ENCODE measurements at regions not wholly inside any gene's neighbourhood (a gene's known extent, or its start where the extent isn't known, plus 50 kb on each side); places are given as distances from the start of the nearest gene placed in this dataset.

DNA sequence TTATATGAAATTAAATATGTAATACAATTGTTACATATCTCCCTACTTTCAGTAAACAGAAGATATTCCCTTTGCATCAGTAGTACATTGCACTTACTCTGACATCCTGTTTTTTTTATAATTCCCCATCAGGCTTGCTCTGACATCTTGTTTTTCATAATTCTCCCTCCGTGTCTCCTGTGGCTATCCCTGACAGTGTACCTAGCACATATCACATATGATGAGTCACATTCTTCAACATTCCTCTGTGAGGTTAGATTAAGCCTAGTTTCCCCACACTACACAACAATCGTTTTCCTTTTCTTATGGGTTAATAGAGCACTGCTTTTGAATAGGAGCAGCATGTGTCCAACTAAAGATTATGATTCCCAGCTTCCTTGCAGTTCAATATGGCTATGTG is 250.6 kb upstream of the NPVF start:
- no peak for DNase-seq (ENCODE audit: low read depth)
- H3K4me3 ChIP-seq (ENCODE audit: low read length) = no peak overlapping the region
- TF ChIP-seq, protein P1, sequence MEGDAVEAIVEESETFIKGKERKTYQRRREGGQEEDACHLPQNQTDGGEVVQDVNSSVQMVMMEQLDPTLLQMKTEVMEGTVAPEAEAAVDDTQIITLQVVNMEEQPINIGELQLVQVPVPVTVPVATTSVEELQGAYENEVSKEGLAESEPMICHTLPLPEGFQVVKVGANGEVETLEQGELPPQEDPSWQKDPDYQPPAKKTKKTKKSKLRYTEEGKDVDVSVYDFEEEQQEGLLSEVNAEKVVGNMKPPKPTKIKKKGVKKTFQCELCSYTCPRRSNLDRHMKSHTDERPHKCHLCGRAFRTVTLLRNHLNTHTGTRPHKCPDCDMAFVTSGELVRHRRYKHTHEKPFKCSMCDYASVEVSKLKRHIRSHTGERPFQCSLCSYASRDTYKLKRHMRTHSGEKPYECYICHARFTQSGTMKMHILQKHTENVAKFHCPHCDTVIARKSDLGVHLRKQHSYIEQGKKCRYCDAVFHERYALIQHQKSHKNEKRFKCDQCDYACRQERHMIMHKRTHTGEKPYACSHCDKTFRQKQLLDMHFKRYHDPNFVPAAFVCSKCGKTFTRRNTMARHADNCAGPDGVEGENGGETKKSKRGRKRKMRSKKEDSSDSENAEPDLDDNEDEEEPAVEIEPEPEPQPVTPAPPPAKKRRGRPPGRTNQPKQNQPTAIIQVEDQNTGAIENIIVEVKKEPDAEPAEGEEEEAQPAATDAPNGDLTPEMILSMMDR (IDR thresholded peaks at IDR 0.05; ENCODE audit: insufficient read depth, low read depth, low read length, missing control alignments) = no peak

DNA sequence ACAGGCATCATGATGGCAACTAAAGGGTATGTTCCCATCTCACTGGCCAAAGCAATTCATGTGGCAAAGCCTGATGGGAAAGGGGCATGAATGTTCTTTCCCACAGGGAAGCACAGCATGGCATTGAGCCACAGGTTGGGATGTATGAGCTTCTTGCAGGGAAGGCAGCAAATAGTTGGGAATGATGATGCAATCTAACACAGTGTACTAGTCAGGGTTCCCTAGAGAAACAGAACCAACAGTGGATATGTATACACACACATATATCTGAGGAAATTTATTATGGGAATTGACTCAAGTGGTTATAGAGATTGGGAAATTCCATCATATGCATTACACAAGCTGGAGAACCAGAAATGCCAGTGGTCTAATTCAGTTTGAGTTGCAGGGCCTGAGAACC is 253.6 kb upstream of the NPVF start:
- TF ChIP-seq, protein P1 (IDR thresholded peaks at IDR 0.05; ENCODE audit: insufficient read depth, low read depth, low read length, missing control alignments) = no peak
- no peak for DNase-seq (ENCODE audit: low read depth)
- no peak overlapping the region for H3K4me3 ChIP-seq (ENCODE audit: low read length)

DNA sequence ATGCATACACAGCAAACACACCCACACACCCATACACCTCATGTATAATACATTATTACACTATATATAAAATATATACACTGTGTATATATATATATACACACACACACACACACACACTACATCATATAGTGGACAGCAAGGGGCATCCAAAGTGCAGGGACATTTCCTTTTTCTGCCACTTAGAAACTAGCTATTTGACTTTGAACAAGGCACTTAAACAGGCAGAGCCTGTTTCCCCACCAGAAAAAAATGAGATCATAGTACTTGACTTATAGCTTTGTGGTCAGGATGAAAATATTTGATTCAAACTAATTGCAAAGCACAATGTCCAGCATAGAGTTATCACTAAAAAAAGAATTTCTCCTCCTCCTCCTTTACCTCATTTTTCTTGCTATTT is 254.3 kb upstream of the NPVF start:
- DNase-seq (ENCODE audit: low read depth) = no peak
- no peak overlapping the region for H3K4me3 ChIP-seq (ENCODE audit: low read length)
- TF ChIP-seq, protein P1 (IDR thresholded peaks at IDR 0.05; ENCODE audit: insufficient read depth, low read depth, low read length, missing control alignments) = no peak

DNA sequence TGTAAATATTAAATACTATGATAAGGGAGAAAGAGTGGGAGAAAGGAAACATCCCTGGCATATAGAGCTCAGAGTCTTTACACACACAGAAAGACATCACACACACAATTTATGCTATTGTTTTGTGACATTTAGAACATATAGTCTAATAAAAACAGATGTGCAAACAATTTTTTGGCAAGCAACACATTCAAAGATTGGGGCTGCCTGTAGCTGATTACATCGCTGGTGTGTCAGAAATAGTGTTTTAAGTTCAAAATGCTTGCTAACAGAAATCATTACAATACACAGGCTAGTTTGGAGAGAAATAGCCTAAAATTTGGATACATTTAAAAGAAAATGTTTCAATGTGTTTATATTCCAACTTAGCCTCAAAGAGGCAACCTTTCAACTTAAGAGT is 256.7 kb upstream of the NPVF start:
- no peak for DNase-seq (ENCODE audit: low read depth)
- TF ChIP-seq, protein P1 (IDR thresholded peaks at IDR 0.05; ENCODE audit: insufficient read depth, low read depth, low read length, missing control alignments) = no peak

DNA sequence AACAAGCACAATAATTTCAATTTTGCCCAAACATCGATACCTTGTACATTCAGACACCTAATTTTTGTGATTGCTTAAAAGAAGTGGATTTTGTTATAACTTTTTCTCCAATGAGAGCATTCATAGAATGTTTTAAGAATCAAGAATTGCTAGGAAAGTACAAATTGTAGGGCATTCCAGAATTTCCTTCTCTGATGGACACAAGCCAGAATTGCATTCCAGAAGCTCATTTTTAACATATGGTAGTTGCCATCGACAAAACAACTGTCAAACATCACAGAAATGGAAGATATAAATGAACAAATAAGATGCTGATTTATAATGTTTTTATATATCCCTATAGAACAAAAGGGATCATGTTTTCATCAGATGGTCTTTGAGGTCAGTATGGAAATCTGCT is 258.4 kb upstream of the NPVF start:
- TF ChIP-seq, protein P1 (IDR thresholded peaks at IDR 0.05; ENCODE audit: insufficient read depth, low read depth, low read length, missing control alignments) = no peak
- no peak for DNase-seq (ENCODE audit: low read depth)
- no peak overlapping the region for H3K4me3 ChIP-seq (ENCODE audit: low read length)

More for the DNA sequence above, 256.7 kb upstream of the NPVF start:
- no peak overlapping the region for H3K4me3 ChIP-seq (ENCODE audit: low read length)

DNA sequence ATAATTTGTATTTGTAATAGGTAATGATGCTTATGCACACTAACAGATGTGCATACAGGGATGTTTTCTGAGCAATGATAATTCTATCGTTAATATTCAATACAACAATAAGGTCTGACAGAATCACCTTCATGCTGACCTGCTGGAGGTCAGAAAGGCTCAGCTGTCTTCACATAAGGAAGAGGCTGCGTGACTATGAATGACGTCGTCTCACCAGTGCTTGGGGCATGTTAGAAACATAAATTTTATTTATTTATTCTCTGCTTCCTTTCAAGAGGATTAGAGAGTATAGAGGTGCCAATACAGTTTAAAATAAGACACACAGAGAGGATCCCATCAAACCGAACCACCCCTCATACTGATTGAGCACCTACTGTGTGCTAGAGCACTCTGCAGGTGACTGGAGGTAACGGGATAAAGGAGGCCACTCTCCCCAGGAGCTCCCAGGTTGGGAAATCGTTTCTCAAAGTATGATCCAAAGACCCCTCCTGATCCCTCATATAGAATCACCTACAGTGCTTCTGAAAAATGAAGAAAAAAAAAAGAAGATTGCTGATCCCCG is 265.6 kb upstream of the NPVF start:
- DNase-seq (ENCODE audit: low read depth) = no peak
- TF ChIP-seq, protein P1 (IDR thresholded peaks at IDR 0.05; ENCODE audit: insufficient read depth, low read depth, low read length, missing control alignments) = no peak
- no peak overlapping the region for H3K4me3 ChIP-seq (ENCODE audit: low read length)

DNA sequence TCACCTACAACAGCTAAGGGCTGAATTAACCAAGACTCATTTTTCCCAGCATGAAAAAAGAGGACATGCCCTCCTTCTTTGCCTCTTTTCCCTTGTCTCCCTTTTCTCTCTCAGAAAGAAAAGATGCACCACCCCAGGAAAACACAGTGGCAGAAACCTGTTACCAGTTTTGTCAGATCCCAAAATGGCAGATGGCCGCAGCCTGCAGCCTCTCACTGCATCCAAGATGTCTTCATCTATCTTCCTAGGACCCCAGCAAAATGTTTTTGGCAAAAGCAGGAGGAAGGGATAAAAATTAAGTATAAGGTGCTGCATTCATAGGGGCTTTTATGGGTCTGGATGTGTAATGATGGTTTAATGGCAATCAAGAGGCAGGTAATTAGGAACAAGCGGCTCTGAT is 266.6 kb upstream of the NPVF start:
- DNase-seq (ENCODE audit: low read depth) = no peak
- TF ChIP-seq, protein P1 (IDR thresholded peaks at IDR 0.05; ENCODE audit: insufficient read depth, low read depth, low read length, missing control alignments) = no peak
- H3K4me3 ChIP-seq (ENCODE audit: low read length) = no peak overlapping the region
